ENCODE measurements at regions not wholly inside any gene's neighbourhood (a gene's known extent, or its start where the extent isn't known, plus 50 kb on each side); places are given as distances from the start of the nearest gene placed in this dataset.

- TF ChIP-seq CTCF (IDR thresholded peaks at IDR 0.05): no peak
- no peak for TF ChIP-seq POLR2AphosphoS5 (IDR thresholded peaks at IDR 0.05)
- TF ChIP-seq POLR2A (IDR thresholded peaks at IDR 0.05; ENCODE audit: low read depth): no peak
- TF ChIP-seq EP300 (IDR thresholded peaks at IDR 0.05): no peak
Observed at GRCh38 chr2:30040147-30040546, 106.7 kb upstream of the YPEL5 start.

Measured in esophagus muscularis mucosa (tissue), 4 donors.